ENCODE measurements at regions not wholly inside any gene's neighbourhood (a gene's known extent, or its start where the extent isn't known, plus 50 kb on each side); places are given as distances from the start of the nearest gene placed in this dataset.
"Not testable (repeated sequence)": the region's sequence is repeated elsewhere in the genome, so short reads cannot be mapped to it uniquely, and the experiment has no call there.

DNA sequence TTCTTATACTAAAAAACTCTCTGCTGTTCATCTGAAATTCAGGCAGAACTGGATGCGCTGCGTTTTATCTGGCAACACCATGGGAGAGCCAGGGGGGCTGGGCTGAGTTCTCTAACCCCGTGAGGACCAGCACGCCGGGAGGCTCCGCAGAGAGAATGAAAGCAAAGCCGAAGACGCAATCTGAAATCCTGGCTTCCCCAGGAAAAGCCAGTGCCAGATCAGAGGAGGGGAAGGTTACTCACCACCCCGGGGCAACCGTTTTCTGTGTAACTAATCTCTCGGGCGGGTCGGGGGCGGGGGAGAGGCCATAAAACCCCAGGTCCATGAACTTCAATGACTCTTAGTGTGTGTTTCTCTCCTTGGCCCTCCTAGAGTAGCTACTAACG, 99.4 kb downstream of the SHANK2 start:
- Histone ChIP-seq H3K4me3 (ENCODE audit: low read length) (peak overlapping the region; percentile 65), H4K20me1 (ENCODE audit: low read length) (no peaks in the 10 kb centered on the region), H3K4me1 (ENCODE audit: insufficient read depth, low read length) (peaks cover 18% of the 10 kb centered on the region), H3K9me2 (replicated peaks; ENCODE audit: low read length) (no peaks in the 10 kb centered on the region), H3K36me3 (ENCODE audit: low read depth, low read length) (no peaks in the 10 kb centered on the region), H2AFZ (ENCODE audit: low read length) (peak overlapping the region; percentile 70; the same call in 1 of the 2 replicates), H3K27ac (ENCODE audit: low read length) (peak overlapping the region; percentile 77), H3K4me2 (ENCODE audit: low read length) (peak overlapping the region; percentile 86), H3K9ac (ENCODE audit: low read length) (0 out of 2 replicates have a peak overlapping the region, but pooled peaks have one; percentile 4), H3F3A (ENCODE audit: low read length, unreplicated experiment) (no peaks in the 10 kb centered on the region), H3K27me3 (ENCODE audit: low read length) (no peaks in the 10 kb centered on the region), H3K9me3 (ENCODE audit: low read length) (no peaks in the 10 kb centered on the region), H3K79me2 (ENCODE audit: low read length) (no peaks in the 10 kb centered on the region)
- TF ChIP-seq EZH2phosphoT487 (IDR thresholded peaks at IDR 0.05; ENCODE audit: borderline replicate concordance, low read length): no peak
- no peak for TF ChIP-seq EZH2 (IDR thresholded peaks at IDR 0.05; ENCODE audit: low read length, unreplicated experiment)
- ChIA-PET POLR2A (ENCODE audit: unreplicated experiment) (interaction anchor here (0.6 kb wide), 1 partner anchor 1007 kb away, joined by 3 read pairs; no protein-coding TSS in a partner anchor), CTCF (no interaction called here)
- ATAC-seq: peak; percentile 92
- intact Hi-C loops (cut with micrococcal nuclease): no loop called here
- no TSS peak for BruUV-seq (replicated peaks)
- peak; percentile 92 for DNase-seq

DNA sequence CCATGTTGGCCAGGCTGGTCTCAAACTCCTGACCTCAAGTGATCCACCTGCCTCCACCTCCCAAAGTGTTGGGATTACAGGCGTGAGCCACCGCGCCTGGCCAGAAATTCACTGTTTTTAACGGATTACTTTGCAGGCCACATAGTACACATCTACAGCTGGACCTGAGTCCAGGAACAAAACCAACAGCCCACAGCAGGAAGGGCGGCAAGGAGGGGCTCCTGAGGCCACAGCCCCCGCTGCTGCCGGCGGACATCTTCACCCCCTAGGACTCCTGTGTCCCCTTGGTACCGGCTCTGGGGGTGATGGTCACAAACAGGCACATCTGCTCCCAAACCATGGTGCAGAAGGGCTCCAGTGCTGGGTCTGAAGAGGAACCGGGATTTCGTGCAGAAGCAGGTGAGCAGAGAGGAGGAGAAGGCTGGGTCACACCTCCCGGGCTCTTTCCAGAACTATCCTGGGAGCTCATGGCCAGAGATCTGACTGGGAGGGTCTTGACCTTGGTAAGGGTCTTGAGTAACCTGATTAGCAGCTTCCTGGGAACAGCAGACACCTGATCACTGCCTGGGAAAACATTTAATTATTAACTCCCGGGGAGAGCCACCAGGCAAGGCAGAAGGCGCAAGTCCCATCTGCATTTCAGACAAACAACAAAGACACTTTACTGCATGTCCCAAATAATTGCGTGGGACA, 99.9 kb downstream of the SHANK2 start:
- H3K79me2 ChIP-seq (ENCODE audit: low read length); intact Hi-C loops (cut with micrococcal nuclease); H3K36me3 ChIP-seq (ENCODE audit: low read depth, low read length); CTCF ChIA-PET; H3K9me3 ChIP-seq (ENCODE audit: low read length); H4K20me1 ChIP-seq (ENCODE audit: low read length); H3F3A ChIP-seq (ENCODE audit: low read length, unreplicated experiment); H3K27me3 ChIP-seq (ENCODE audit: low read length); H3K9me2 ChIP-seq (replicated peaks; ENCODE audit: low read length); DNase-seq: not testable (repeated sequence)
- H3K4me1 ChIP-seq (ENCODE audit: insufficient read depth, low read length): peaks cover 18% of the 10 kb centered on the region
- BruUV-seq (replicated peaks): TSS peak; percentile 22
- peak overlapping the region; percentile 65 for H3K4me3 ChIP-seq (ENCODE audit: low read length)
- peak overlapping the region; percentile 40; the same call in 1 of the 2 replicates for H2AFZ ChIP-seq (ENCODE audit: low read length)
- POLR2A ChIA-PET (ENCODE audit: unreplicated experiment): interaction anchor here (0.6 kb wide), 1 partner anchor 1008 kb away, joined by 3 read pairs; no protein-coding TSS in a partner anchor
- peak overlapping the region; percentile 77 for H3K27ac ChIP-seq (ENCODE audit: low read length)
- ATAC-seq: peak; percentile 25
- peak overlapping the region; percentile 86 for H3K4me2 ChIP-seq (ENCODE audit: low read length)
- H3K9ac ChIP-seq (ENCODE audit: low read length): 0 out of 2 replicates have a peak overlapping the region, but pooled peaks have one; percentile 4

DNA sequence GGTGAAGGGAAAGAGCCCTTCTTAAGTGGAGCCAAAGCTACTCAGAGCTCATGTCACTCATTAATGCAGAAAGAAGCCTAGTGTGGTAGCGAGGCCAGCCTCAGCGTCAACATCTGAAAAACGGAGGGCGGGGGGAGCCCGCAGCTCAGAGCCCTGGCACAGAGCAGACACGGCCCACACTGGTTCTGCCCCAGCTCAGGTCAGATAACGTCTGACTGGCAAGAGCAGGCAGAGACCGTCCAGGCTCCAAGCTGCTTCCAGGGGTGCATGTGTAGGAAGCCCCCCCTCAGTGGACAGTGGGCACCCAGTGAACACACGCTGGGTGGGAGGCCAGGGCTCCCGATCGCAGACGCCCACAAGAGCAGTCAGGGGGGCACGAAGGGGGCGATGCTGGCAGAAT, 100.8 kb downstream of the SHANK2 start:
- H3K4me1 ChIP-seq (ENCODE audit: insufficient read depth, low read length): peaks cover 18% of the 10 kb centered on the region
- H4K20me1 ChIP-seq (ENCODE audit: low read length): no peaks in the 10 kb centered on the region
- H3F3A ChIP-seq (ENCODE audit: low read length, unreplicated experiment): no peaks in the 10 kb centered on the region
- no peaks in the 10 kb centered on the region for H3K36me3 ChIP-seq (ENCODE audit: low read depth, low read length)
- intact Hi-C loops (cut with micrococcal nuclease): no loop called here
- ATAC-seq (no peak), DNase-seq (no peak)
- H3K9me3 ChIP-seq (ENCODE audit: low read length): no peaks in the 10 kb centered on the region
- H3K27ac ChIP-seq (ENCODE audit: low read length): no peak overlapping the region
- no peaks in the 10 kb centered on the region for H3K9me2 ChIP-seq (replicated peaks; ENCODE audit: low read length)
- ChIA-PET POLR2A (ENCODE audit: unreplicated experiment) (no interaction called here), CTCF (no interaction called here)
- H2AFZ ChIP-seq (ENCODE audit: low read length): no peak overlapping the region
- no peak overlapping the region for H3K9ac ChIP-seq (ENCODE audit: low read length)
- H3K4me3 ChIP-seq (ENCODE audit: low read length): no peak overlapping the region
- H3K79me2 ChIP-seq (ENCODE audit: low read length): no peaks in the 10 kb centered on the region
- BruUV-seq (replicated peaks): no TSS peak
- H3K27me3 ChIP-seq (ENCODE audit: low read length): no peaks in the 10 kb centered on the region
- no peak overlapping the region for H3K4me2 ChIP-seq (ENCODE audit: low read length)
- TF ChIP-seq, protein P1, sequence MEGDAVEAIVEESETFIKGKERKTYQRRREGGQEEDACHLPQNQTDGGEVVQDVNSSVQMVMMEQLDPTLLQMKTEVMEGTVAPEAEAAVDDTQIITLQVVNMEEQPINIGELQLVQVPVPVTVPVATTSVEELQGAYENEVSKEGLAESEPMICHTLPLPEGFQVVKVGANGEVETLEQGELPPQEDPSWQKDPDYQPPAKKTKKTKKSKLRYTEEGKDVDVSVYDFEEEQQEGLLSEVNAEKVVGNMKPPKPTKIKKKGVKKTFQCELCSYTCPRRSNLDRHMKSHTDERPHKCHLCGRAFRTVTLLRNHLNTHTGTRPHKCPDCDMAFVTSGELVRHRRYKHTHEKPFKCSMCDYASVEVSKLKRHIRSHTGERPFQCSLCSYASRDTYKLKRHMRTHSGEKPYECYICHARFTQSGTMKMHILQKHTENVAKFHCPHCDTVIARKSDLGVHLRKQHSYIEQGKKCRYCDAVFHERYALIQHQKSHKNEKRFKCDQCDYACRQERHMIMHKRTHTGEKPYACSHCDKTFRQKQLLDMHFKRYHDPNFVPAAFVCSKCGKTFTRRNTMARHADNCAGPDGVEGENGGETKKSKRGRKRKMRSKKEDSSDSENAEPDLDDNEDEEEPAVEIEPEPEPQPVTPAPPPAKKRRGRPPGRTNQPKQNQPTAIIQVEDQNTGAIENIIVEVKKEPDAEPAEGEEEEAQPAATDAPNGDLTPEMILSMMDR (conservative IDR thresholded peaks at IDR 0.05; ENCODE audit: low read depth, low read length): no peak
- no peak for TF ChIP-seq EZH2phosphoT487 (IDR thresholded peaks at IDR 0.05; ENCODE audit: borderline replicate concordance, low read length)
- no peak for TF ChIP-seq EZH2 (IDR thresholded peaks at IDR 0.05; ENCODE audit: low read length, unreplicated experiment)
